Type B pancreatic cell (in vitro differentiated cells): ENCODE measurements at regions not wholly inside any gene's neighbourhood (a gene's known extent, or its start where the extent isn't known, plus 50 kb on each side); places are given as distances from the start of the nearest gene placed in this dataset.

Experiments
- DNase-seq: peaks from one replicate; pipeline ENCODE4 v3.0.0; 2021; ENCODE audit warnings: mixed read lengths; ENCODE audit not compliant: unreplicated experiment; ENCODE audit errors: extremely low spot score
- H3K27ac Mint-ChIP-seq: 2 replicates; pipeline ENCODE4 v1.8.0; 2021; ENCODE audit warnings: mild to moderate bottlenecking, mixed read lengths
- H3K27me3 Mint-ChIP-seq: 2 replicates; pipeline ENCODE4 v1.8.0; 2021; ENCODE audit warnings: mixed read lengths
- H3K36me3 Mint-ChIP-seq: 2 replicates; pipeline ENCODE4 v1.8.0; 2021; ENCODE audit warnings: mixed read lengths
- H3K4me1 Mint-ChIP-seq: one replicate; pipeline ENCODE4 v1.8.0; 2021; ENCODE audit warnings: mixed read lengths; ENCODE audit not compliant: unreplicated experiment
- H3K4me3 Mint-ChIP-seq: 2 replicates; pipeline ENCODE4 v1.8.0; 2021; ENCODE audit warnings: mild to moderate bottlenecking, mixed read lengths
- H3K9me3 Mint-ChIP-seq: 2 replicates; pipeline ENCODE4 v1.8.0; 2021; ENCODE audit warnings: mixed read lengths
- CTCF ChIP-seq: fragments of 200-600 bp; sonication (generic); conservative IDR thresholded peaks from 2 replicates; pipeline ENCODE4 v1.5.0; 2021; ENCODE audit warnings: antibody characterized with exemption, mild to moderate bottlenecking

DNA sequence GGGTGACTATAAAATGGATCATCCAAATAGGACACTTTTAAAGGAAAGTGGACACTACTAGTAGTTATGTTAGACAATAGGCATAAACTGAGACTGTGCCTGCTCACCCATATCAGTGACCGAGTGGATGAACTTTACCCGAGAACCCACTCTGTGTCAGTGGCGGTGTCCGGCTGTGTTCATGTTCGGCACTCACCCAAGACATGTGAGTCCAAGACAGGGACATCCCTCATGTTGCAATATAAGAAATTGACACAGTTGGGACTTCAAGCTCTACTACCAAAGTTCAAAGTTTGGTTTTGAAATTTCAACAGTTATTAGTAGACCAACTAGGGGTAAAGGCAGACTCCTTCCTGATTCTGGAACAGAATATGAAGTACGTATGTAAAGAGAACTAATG, 326.3 kb upstream of the TNP1 start:
- H3K9me3 Mint-ChIP-seq, result no peaks in the 10 kb centered on the region
- H3K27ac Mint-ChIP-seq, result no peak overlapping the region
- DNase-seq, result no peak
- H3K36me3 Mint-ChIP-seq, result no peaks in the 10 kb centered on the region
- no peak for TF ChIP-seq CTCF
- peaks cover 12% of the 10 kb centered on the region for H3K27me3 Mint-ChIP-seq
- H3K4me1 Mint-ChIP-seq, result peaks cover 10% of the 10 kb centered on the region
- no peak overlapping the region for H3K4me3 Mint-ChIP-seq

- Mint-ChIP-seq H3K9me3 (no peaks in the 10 kb centered on the region), H3K4me1 (peaks cover 10% of the 10 kb centered on the region), H3K36me3 (no peaks in the 10 kb centered on the region), H3K4me3 (no peak overlapping the region), H3K27me3 (peaks cover 7% of the 10 kb centered on the region), H3K27ac (no peak overlapping the region)
- TF ChIP-seq CTCF, result no peak
- no peak for DNase-seq
These were observed 325.6 kb upstream of the TNP1 start for GRCh38 chr2:217185265-217185995.

DNA sequence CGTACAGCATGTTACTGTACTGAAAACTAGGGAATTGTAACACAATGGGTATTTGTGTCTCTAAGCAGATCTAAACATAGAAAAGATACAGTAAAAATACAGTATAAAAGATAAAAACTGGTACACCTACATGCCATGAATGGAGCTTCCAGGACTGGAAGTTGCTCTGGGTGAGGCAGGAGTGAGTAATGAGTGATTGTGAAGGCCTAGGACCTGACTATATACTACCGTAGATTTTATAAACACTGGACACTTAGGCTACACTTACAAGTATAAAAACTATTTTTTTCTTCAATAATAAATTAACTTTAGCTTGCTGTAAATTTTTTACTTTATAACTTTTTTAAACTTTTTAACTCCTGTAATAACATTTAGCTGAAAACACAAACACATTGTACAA, 324.4 kb upstream of the TNP1 start:
- H3K4me1 Mint-ChIP-seq, result peaks cover 16% of the 10 kb centered on the region
- H3K27me3 Mint-ChIP-seq, result peaks cover 6% of the 10 kb centered on the region
- H3K4me3 Mint-ChIP-seq, result no peak overlapping the region
- H3K9me3 Mint-ChIP-seq, result peaks cover 6% of the 10 kb centered on the region
- TF ChIP-seq CTCF, result no peak
- H3K27ac Mint-ChIP-seq, result no peak overlapping the region
- no peak for DNase-seq
- H3K36me3 Mint-ChIP-seq, result peaks cover 4% of the 10 kb centered on the region

DNA sequence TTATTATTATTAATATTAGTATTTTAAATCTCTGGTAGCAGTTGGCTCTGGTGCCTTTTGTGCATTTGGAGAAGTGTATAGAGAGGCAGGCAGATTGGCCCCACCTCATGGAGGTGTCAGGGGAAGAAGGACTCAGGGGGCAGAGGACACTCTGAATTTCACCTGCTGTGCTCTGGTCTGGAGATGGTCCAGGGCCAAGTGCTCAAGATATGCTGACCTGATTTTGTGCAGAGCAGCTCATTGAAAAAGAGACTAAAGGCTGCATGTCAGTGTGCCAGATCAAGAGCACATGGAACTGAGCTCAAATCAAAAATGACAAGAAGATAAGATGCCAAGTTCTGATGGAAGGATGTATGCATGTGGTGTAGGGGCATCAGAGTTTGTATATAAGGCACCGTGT, 323.6 kb upstream of the TNP1 start:
- TF ChIP-seq CTCF, result no peak
- Mint-ChIP-seq H3K4me3 (no peak overlapping the region), H3K4me1 (peaks cover 12% of the 10 kb centered on the region), H3K27me3 (peaks cover 9% of the 10 kb centered on the region), H3K9me3 (peaks cover 6% of the 10 kb centered on the region), H3K36me3 (peaks cover 4% of the 10 kb centered on the region), H3K27ac (no peak overlapping the region)
- no peak for DNase-seq

DNA sequence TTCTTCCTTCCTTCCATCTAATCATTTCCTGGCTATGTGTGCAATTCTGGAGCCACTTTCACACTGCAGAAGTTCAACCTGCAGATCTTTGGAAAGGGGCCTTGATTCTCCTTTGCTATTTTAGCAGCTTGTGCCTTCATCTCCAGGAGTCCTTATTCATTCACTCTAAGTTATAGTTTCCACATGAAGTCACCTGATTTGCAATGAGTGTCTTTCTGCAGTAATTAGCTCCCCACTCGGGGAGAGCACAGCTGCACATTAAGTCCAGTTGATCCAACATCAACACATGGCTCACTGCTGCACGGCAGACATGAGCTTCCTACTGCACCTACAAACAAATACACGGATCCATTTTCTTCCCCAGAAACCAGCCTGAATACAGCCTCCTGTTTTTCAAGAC, 323.1 kb upstream of the TNP1 start:
- H3K27me3 Mint-ChIP-seq, result peaks cover 9% of the 10 kb centered on the region
- H3K36me3 Mint-ChIP-seq, result peaks cover 4% of the 10 kb centered on the region
- no peak overlapping the region for H3K4me3 Mint-ChIP-seq
- peaks cover 6% of the 10 kb centered on the region for H3K9me3 Mint-ChIP-seq
- no peak for TF ChIP-seq CTCF
- no peak for DNase-seq
- no peak overlapping the region for H3K27ac Mint-ChIP-seq
- H3K4me1 Mint-ChIP-seq, result peaks cover 12% of the 10 kb centered on the region

GRCh38 chr2:217181512-217181911, 321.6 kb upstream of the TNP1 start:
- DNase-seq, result no peak
- TF ChIP-seq CTCF, result no peak
- Mint-ChIP-seq H3K36me3 (peaks cover 4% of the 10 kb centered on the region), H3K4me1 (peaks cover 16% of the 10 kb centered on the region), H3K4me3 (no peak overlapping the region), H3K27me3 (peaks cover 9% of the 10 kb centered on the region), H3K9me3 (peaks cover 6% of the 10 kb centered on the region), H3K27ac (no peak overlapping the region)
